Iris pigment epithelial cell (primary cell): ENCODE measurements at regions not wholly inside any gene's neighbourhood (a gene's known extent, or its start where the extent isn't known, plus 50 kb on each side); places are given as distances from the start of the nearest gene placed in this dataset.

ENCODE experiments used
- DNase-seq: peaks from one replicate; pipeline ENCODE4 v3.0.0-alpha.2; 2011; ENCODE audit warnings: low read depth

- DNase-seq: no peak
Observed at GRCh38 chr11:69365558-69365957, 71.6 kb downstream of the MYEOV start.

- no peak for DNase-seq
Observed at GRCh38 chr11:69366591-69366990, 72.6 kb downstream of the MYEOV start.

GRCh38 chr11:69367211-69367964, 73.4 kb downstream of the MYEOV start:
- DNase-seq: no peak

GRCh38 chr11:69368119-69368880, 74.3 kb downstream of the MYEOV start:
- no peak for DNase-seq

- no peak for DNase-seq
Observed at GRCh38 chr11:69369210-69369825, 75.4 kb downstream of the MYEOV start.

GRCh38 chr11:69369945-69370344, 76.0 kb downstream of the MYEOV start:
- DNase-seq: no peak

GRCh38 chr11:69370984-69371709, 77.2 kb downstream of the MYEOV start:
- no peak for DNase-seq

GRCh38 chr11:69371731-69372588, 78.0 kb downstream of the MYEOV start:
- DNase-seq: no peak

GRCh38 chr11:69372589-69373250, 78.8 kb downstream of the MYEOV start:
- DNase-seq: no peak

- DNase-seq: no peak
Observed at GRCh38 chr11:69373251-69373635, 79.3 kb downstream of the MYEOV start.

- DNase-seq: no peak
Observed at GRCh38 chr11:69374110-69374945, 80.4 kb downstream of the MYEOV start.

GRCh38 chr11:69374946-69375310, 81.0 kb downstream of the MYEOV start:
- DNase-seq: no peak

- DNase-seq: no peak
Observed at GRCh38 chr11:69375316-69376154, 81.6 kb downstream of the MYEOV start.

- DNase-seq: no peak
Observed at GRCh38 chr11:69376155-69377028, 82.4 kb downstream of the MYEOV start.

GRCh38 chr11:69377029-69377952, 83.3 kb downstream of the MYEOV start:
- DNase-seq: no peak

GRCh38 chr11:69377953-69378302, 84.0 kb downstream of the MYEOV start:
- no peak for DNase-seq
